Trophoblast cell (in vitro differentiated cells and primary cell): ENCODE measurements at regions not wholly inside any gene's neighbourhood (a gene's known extent, or its start where the extent isn't known, plus 50 kb on each side); places are given as distances from the start of the nearest gene placed in this dataset.

Experiments
- DNase-seq, 2 donors: peaks; one replicate each; pipeline ENCODE4 v3.0.0-alpha.2; 2016
- H2AFZ ChIP-seq: 2 replicates; pipeline ENCODE4 v1.6.1; 2013; ENCODE audit warnings: low read length, moderate library complexity, mild to moderate bottlenecking; ENCODE audit not compliant: insufficient read depth, poor library complexity
- H2AK5ac ChIP-seq: 2 replicates; pipeline ENCODE4 v1.6.1; 2013; ENCODE audit warnings: mild to moderate bottlenecking, low read length
- H2BK120ac ChIP-seq: 2 replicates; pipeline ENCODE4 v1.6.1; 2013; ENCODE audit warnings: low read length, mild to moderate bottlenecking, moderate library complexity; ENCODE audit not compliant: insufficient read depth, poor library complexity
- H2BK12ac ChIP-seq: 2 replicates; pipeline ENCODE4 v1.6.1; 2013; ENCODE audit warnings: mild to moderate bottlenecking, low read length, moderate library complexity
- H2BK5ac ChIP-seq: 2 replicates; pipeline ENCODE4 v1.6.1; 2013; ENCODE audit warnings: low read length, low read depth, moderate library complexity, mild to moderate bottlenecking; ENCODE audit not compliant: poor library complexity
- H3K14ac ChIP-seq: 2 replicates; pipeline ENCODE4 v1.6.1; 2013; ENCODE audit warnings: mild to moderate bottlenecking, low read length
- H3K18ac ChIP-seq: 2 replicates; pipeline ENCODE4 v1.6.1; 2013; ENCODE audit warnings: mild to moderate bottlenecking, low read length
- H3K23ac ChIP-seq: 2 replicates; pipeline ENCODE4 v1.6.1; 2013; ENCODE audit warnings: low read length
- H3K27ac ChIP-seq: 2 replicates; pipeline ENCODE4 v1.5.1; 2013; ENCODE audit warnings: low read depth, mild to moderate bottlenecking, inconsistent platforms, low read length, moderate library complexity
- H3K27me3 ChIP-seq: 2 replicates; pipeline ENCODE4 v1.6.1; 2013; ENCODE audit warnings: inconsistent platforms, mild to moderate bottlenecking, low read length, moderate library complexity; ENCODE audit not compliant: insufficient read depth
- H3K36me3 ChIP-seq, 2 experiments: 1 replicate in 1 of 2; 2 replicates in 1 of 2; pipeline ENCODE4 v1.6.1; 2013; ENCODE audit warnings: low read length in 2 of 2, mild to moderate bottlenecking in 2 of 2, moderate library complexity in 1 of 2; ENCODE audit not compliant: insufficient read depth in 2 of 2, control insufficient read depth in 1 of 2
- H3K4ac ChIP-seq: 2 replicates; pipeline ENCODE4 v1.6.1; 2013; ENCODE audit warnings: low read depth, mild to moderate bottlenecking, low read length, moderate library complexity
- H3K4me1 ChIP-seq, 2 experiments: 1 replicate in 1 of 2; 2 replicates in 1 of 2; pipeline ENCODE4 v1.6.1; 2013; ENCODE audit warnings: low read length in 2 of 2, mild to moderate bottlenecking in 2 of 2, moderate library complexity in 1 of 2; ENCODE audit not compliant: insufficient read depth in 2 of 2, control insufficient read depth in 1 of 2
- H3K4me2 ChIP-seq: 2 replicates; pipeline ENCODE4 v1.6.1; 2013; ENCODE audit warnings: inconsistent platforms, mild to moderate bottlenecking, low read length, moderate library complexity
- H3K4me3 ChIP-seq: 2 replicates; pipeline ENCODE4 v1.5.1; 2013; ENCODE audit warnings: mild to moderate bottlenecking, low read depth, low read length, inconsistent platforms
- H3K79me1 ChIP-seq: one replicate; pipeline ENCODE4 v1.6.1; 2013; ENCODE audit warnings: low read length
- H3K79me2 ChIP-seq: 2 replicates; pipeline ENCODE4 v1.6.1; 2013; ENCODE audit warnings: low read length, mild to moderate bottlenecking; ENCODE audit not compliant: control insufficient read depth, insufficient read depth, poor library complexity
- H3K9ac ChIP-seq: 2 replicates; pipeline ENCODE4 v1.6.1; 2013; ENCODE audit warnings: mild to moderate bottlenecking, low read length
- H3K9me3 ChIP-seq: 2 replicates; pipeline ENCODE4 v1.6.1; 2013; ENCODE audit warnings: low read depth, mild to moderate bottlenecking, control low read depth, inconsistent platforms, low read length; ENCODE audit not compliant: insufficient read depth
- H4K12ac ChIP-seq: 2 replicates; pipeline ENCODE4 v1.6.1; 2013; ENCODE audit warnings: low read depth, mild to moderate bottlenecking, low read length, moderate library complexity
- H4K8ac ChIP-seq: 2 replicates; pipeline ENCODE4 v1.6.1; 2013; ENCODE audit warnings: low read depth, mild to moderate bottlenecking, low read length, moderate library complexity
- H4K91ac ChIP-seq: one replicate; pipeline ENCODE4 v1.6.1; 2013; ENCODE audit warnings: low read depth, mild to moderate bottlenecking, low read length, moderate library complexity
- WGBS: extraction: QIAGEN DNeasy Blood & Tissue Kit; methylation state at CpG from one replicate; pipeline ENCODE4 v1.1.7; 2013; ENCODE audit warnings: missing lambda C conversion rate; ENCODE audit not compliant: insufficient read length, insufficient coverage; ENCODE audit errors: extremely low coverage; 5-methylcytosine and 5-hydroxymethylcytosine counted together

GRCh38 chr2:125070726-125071505, 1045.8 kb downstream of the CNTNAP5 start:
- WGBS, result no CpG with 5 or more reads among the region's 4 CpGs

GRCh38 chr2:125073440-125073839, 1048.4 kb downstream of the CNTNAP5 start:
- H3K27ac ChIP-seq, result no peak overlapping the region
- no peak overlapping the region for H2BK120ac ChIP-seq
- H3K4me3 ChIP-seq, result no peak overlapping the region
- no peaks in the 10 kb centered on the region for H3K79me1 ChIP-seq
- no CpG with 5 or more reads among the region's 3 CpGs for WGBS
- H3K4me1 ChIP-seq, result no peaks in the 10 kb centered on the region
- H2BK5ac ChIP-seq, result no peak overlapping the region
- H3K27me3 ChIP-seq, result no peaks in the 10 kb centered on the region
- H3K9ac ChIP-seq, result no peak overlapping the region
- DNase-seq, result no peak
- H3K18ac ChIP-seq, result no peak overlapping the region
- H3K79me2 ChIP-seq, result no peaks in the 10 kb centered on the region
- peaks cover 4% of the 10 kb centered on the region for H3K9me3 ChIP-seq
- no peak overlapping the region for H3K14ac ChIP-seq
- no peak overlapping the region for H3K4me2 ChIP-seq
- no peak overlapping the region for H4K12ac ChIP-seq
- H3K23ac ChIP-seq, result no peak overlapping the region
- no peak overlapping the region for H4K91ac ChIP-seq
- H2AFZ ChIP-seq, result no peak overlapping the region
- H3K36me3 ChIP-seq, result no peaks in the 10 kb centered on the region
- H2AK5ac ChIP-seq, result no peak overlapping the region
- H4K8ac ChIP-seq, result no peak overlapping the region
- H2BK12ac ChIP-seq, result no peak overlapping the region
- no peak overlapping the region for H3K4ac ChIP-seq

More at GRCh38 chr2:125070726-125071505, 1045.8 kb downstream of the CNTNAP5 start:
- H3K14ac ChIP-seq, result no peak overlapping the region
- H2BK12ac ChIP-seq, result no peak overlapping the region
- H3K79me2 ChIP-seq, result no peaks in the 10 kb centered on the region
- H3K4me3 ChIP-seq, result no peak overlapping the region
- H3K4me1 ChIP-seq, result no peaks in the 10 kb centered on the region
- H3K4ac ChIP-seq, result no peak overlapping the region
- no peak overlapping the region for H3K9ac ChIP-seq
- H3K27ac ChIP-seq, result no peak overlapping the region
- H4K91ac ChIP-seq, result no peak overlapping the region
- no peak overlapping the region for H4K12ac ChIP-seq
- peaks cover 4% of the 10 kb centered on the region for H3K9me3 ChIP-seq
- no peak overlapping the region for H2BK5ac ChIP-seq
- H2BK120ac ChIP-seq, result no peak overlapping the region
- no peak overlapping the region for H2AFZ ChIP-seq
- no peaks in the 10 kb centered on the region for H3K79me1 ChIP-seq
- H3K27me3 ChIP-seq, result no peaks in the 10 kb centered on the region
- no peak overlapping the region for H4K8ac ChIP-seq
- DNase-seq, result no peak
- H3K36me3 ChIP-seq, result no peaks in the 10 kb centered on the region
- no peak overlapping the region for H3K4me2 ChIP-seq
- no peak overlapping the region for H2AK5ac ChIP-seq
- H3K18ac ChIP-seq, result no peak overlapping the region
- H3K23ac ChIP-seq, result no peak overlapping the region

- no CpG with 5 or more reads among the region's 1 CpG for WGBS
- Histone ChIP-seq H3K23ac (no peak overlapping the region), H3K79me1 (no peaks in the 10 kb centered on the region), H3K4me1 (no peaks in the 10 kb centered on the region), H3K4me3 (no peak overlapping the region), H2BK12ac (no peak overlapping the region), H2AFZ (no peak overlapping the region), H3K4me2 (no peak overlapping the region), H2BK5ac (no peak overlapping the region), H3K27me3 (no peaks in the 10 kb centered on the region), H4K12ac (no peak overlapping the region), H3K9me3 (no peaks in the 10 kb centered on the region), H4K91ac (no peak overlapping the region), H2AK5ac (no peak overlapping the region), H3K4ac (no peak overlapping the region), H3K27ac (no peak overlapping the region), H3K36me3 (no peaks in the 10 kb centered on the region), H3K9ac (no peak overlapping the region), H3K18ac (no peak overlapping the region), H2BK120ac (no peak overlapping the region), H4K8ac (no peak overlapping the region), H3K79me2 (no peaks in the 10 kb centered on the region), H3K14ac (no peak overlapping the region)
- no peak for DNase-seq
Measured at GRCh38 chr2:125085904-125086303, 1060.8 kb downstream of the CNTNAP5 start.

GRCh38 chr2:125086313-125087184, 1061.5 kb downstream of the CNTNAP5 start:
- Histone ChIP-seq H3K23ac (no peak overlapping the region), H2BK12ac (no peak overlapping the region), H3K9me3 (no peaks in the 10 kb centered on the region), H3K4me3 (no peak overlapping the region), H3K36me3 (no peaks in the 10 kb centered on the region), H3K27ac (no peak overlapping the region), H3K4me1 (no peaks in the 10 kb centered on the region), H4K12ac (no peak overlapping the region), H3K4ac (no peak overlapping the region), H3K14ac (no peak overlapping the region), H2AFZ (no peak overlapping the region), H4K91ac (no peak overlapping the region), H2BK5ac (no peak overlapping the region), H3K79me1 (no peaks in the 10 kb centered on the region), H3K9ac (no peak overlapping the region), H2AK5ac (no peak overlapping the region), H3K18ac (no peak overlapping the region), H2BK120ac (no peak overlapping the region), H3K27me3 (no peaks in the 10 kb centered on the region), H4K8ac (no peak overlapping the region), H3K4me2 (no peak overlapping the region), H3K79me2 (no peaks in the 10 kb centered on the region)
- no peak for DNase-seq
- WGBS, result 100% methylated on average over 1 of the region's 5 CpGs
